Brain microvascular endothelial cell (primary cell): ENCODE measurements at regions not wholly inside any gene's neighbourhood (a gene's known extent, or its start where the extent isn't known, plus 50 kb on each side); places are given as distances from the start of the nearest gene placed in this dataset.

Experiments
- DNase-seq: peaks from one replicate; pipeline ENCODE4 v3.0.0-alpha.2; 2020
- H3K27ac ChIP-seq: fragments of 250-450 bp; sonication (Bioruptor Pico); 2 replicates; pipeline ENCODE4 v1.5.1; 2020; ENCODE audit warnings: mild to moderate bottlenecking, moderate library complexity
- H3K27me3 ChIP-seq: fragments of 250-450 bp; sonication (Bioruptor Pico); replicated peaks from 2 replicates; pipeline ENCODE4 v1.5.1; 2020; ENCODE audit warnings: mild to moderate bottlenecking
- H3K36me3 ChIP-seq: fragments of 250-450 bp; sonication (Bioruptor Pico); replicated peaks from 2 replicates; pipeline ENCODE4 v1.5.1; 2020; ENCODE audit warnings: mild to moderate bottlenecking
- H3K4me3 ChIP-seq: 2 replicates; pipeline ENCODE4 v1.5.1; 2011; ENCODE audit warnings: low read depth, mild to moderate bottlenecking, control low read depth, low read length, moderate library complexity
- CTCF ChIP-seq: IDR thresholded peaks from 2 replicates; pipeline ENCODE4 v1.5.1; 2011; ENCODE audit warnings: low read depth, mild to moderate bottlenecking, moderate library complexity, low read length, control low read depth, inconsistent platforms; ENCODE audit errors: missing control alignments
- in situ Hi-C: cut with HindIII; loops from 2 replicates; pipeline ENCODE4 v1.10.0; 2017; ENCODE audit warnings: low sequenced_read_pairs, low pct_ligation_motif_present

- no peaks in the 10 kb centered on the region for H3K36me3 ChIP-seq
- no peak for DNase-seq
- no peak for TF ChIP-seq CTCF
- in situ Hi-C loops = no loop called here
- no peaks in the 10 kb centered on the region for H3K27me3 ChIP-seq
- H3K27ac ChIP-seq = no peak overlapping the region
- no peak overlapping the region for H3K4me3 ChIP-seq
Measured at GRCh38 chr9:109716631-109717030, 63.4 kb upstream of the PALM2AKAP2 start.

GRCh38 chr9:109717342-109717741 lies 62.7 kb upstream of the PALM2AKAP2 start:
- in situ Hi-C loops = no loop called here
- H3K36me3 ChIP-seq = no peaks in the 10 kb centered on the region
- H3K27me3 ChIP-seq = no peaks in the 10 kb centered on the region
- H3K27ac ChIP-seq = no peak overlapping the region
- H3K4me3 ChIP-seq = no peak overlapping the region
- DNase-seq = no peak
- TF ChIP-seq CTCF = no peak

- no peak for DNase-seq
- no peaks in the 10 kb centered on the region for H3K36me3 ChIP-seq
- in situ Hi-C loops = no loop called here
- H3K4me3 ChIP-seq = no peak overlapping the region
- no peak overlapping the region for H3K27ac ChIP-seq
- no peaks in the 10 kb centered on the region for H3K27me3 ChIP-seq
- no peak for TF ChIP-seq CTCF
Measured at GRCh38 chr9:109718861-109719260, 61.1 kb upstream of the PALM2AKAP2 start.

GRCh38 chr9:109721001-109721400 lies 59.0 kb upstream of the PALM2AKAP2 start:
- DNase-seq = no peak
- H3K27ac ChIP-seq = no peak overlapping the region
- no peak for TF ChIP-seq CTCF
- H3K27me3 ChIP-seq = no peaks in the 10 kb centered on the region
- in situ Hi-C loops = no loop called here
- no peaks in the 10 kb centered on the region for H3K36me3 ChIP-seq
- H3K4me3 ChIP-seq = no peak overlapping the region

GRCh38 chr9:109722007-109722406 lies 58.0 kb upstream of the PALM2AKAP2 start:
- H3K27ac ChIP-seq = no peak overlapping the region
- no peak for TF ChIP-seq CTCF

GRCh38 chr9:109723781-109724180 lies 56.2 kb upstream of the PALM2AKAP2 start:
- DNase-seq = no peak
- TF ChIP-seq CTCF = no peak
- in situ Hi-C loops = no loop called here
- H3K4me3 ChIP-seq = no peak overlapping the region
- no peaks in the 10 kb centered on the region for H3K27me3 ChIP-seq
- H3K36me3 ChIP-seq = no peaks in the 10 kb centered on the region
- H3K27ac ChIP-seq = no peak overlapping the region

More at GRCh38 chr9:109722007-109722406, 58.0 kb upstream of the PALM2AKAP2 start:
- in situ Hi-C loops = no loop called here
- no peak for DNase-seq
- H3K36me3 ChIP-seq = no peaks in the 10 kb centered on the region
- no peak overlapping the region for H3K4me3 ChIP-seq
- H3K27me3 ChIP-seq = no peaks in the 10 kb centered on the region
